ENCODE measurements at regions not wholly inside any gene's neighbourhood (a gene's known extent, or its start where the extent isn't known, plus 50 kb on each side); places are given as distances from the start of the nearest gene placed in this dataset.

- dilution Hi-C loops (cut with MboI; ENCODE audit: extremely low pct_ligation_motif_present, low sequenced_read_pairs), result no loop called here
These were observed 148.3 kb downstream of the JRKL start for GRCh38 chr11:96538104-96538503.

GRCh38 chr11:96538622-96539021 is 148.8 kb downstream of the JRKL start:
- TF ChIP-seq EZH2 (IDR thresholded peaks at IDR 0.05; ENCODE audit: low read length) (no peak), CTCF (optimal IDR thresholded peaks at IDR 0.05 in 1 of 3, IDR thresholded peaks at IDR 0.05 in 1 of 3, conservative IDR thresholded peaks at IDR 0.05 in 1 of 3; ENCODE audit: extremely low read depth in 1 of 3, insufficient read depth in 2 of 3, low read length in 3 of 3) (no peak)
- dilution Hi-C loops (cut with MboI; ENCODE audit: extremely low pct_ligation_motif_present, low sequenced_read_pairs), result no loop called here
- Histone ChIP-seq H3K4me2 (ENCODE audit: control insufficient read depth, extremely low read depth, insufficient read depth, low read depth, low read length) (no peak overlapping the region), H3K79me2 (ENCODE audit: control insufficient read depth, insufficient read depth, low read length) (no peaks in the 10 kb centered on the region), H3K27ac (ENCODE audit: control insufficient read depth, insufficient read depth, low read length) (no peak overlapping the region), H3K36me3 (ENCODE audit: control insufficient read depth in 2 of 2, extremely low read depth in 1 of 2, insufficient read depth in 2 of 2, low read length in 2 of 2) (no peaks in the 10 kb centered on the region), H3K9me3 (ENCODE audit: control insufficient read depth, low read depth, low read length) (no peaks in the 10 kb centered on the region), H2AFZ (ENCODE audit: control insufficient read depth, low read length) (no peak overlapping the region), H3K27me3 (ENCODE audit: control insufficient read depth, extremely low read depth, insufficient read depth, low read length) (no peaks in the 10 kb centered on the region), H4K20me1 (ENCODE audit: control insufficient read depth, extremely low read depth, insufficient read depth, low read length) (no peaks in the 10 kb centered on the region), H3K9ac (ENCODE audit: control insufficient read depth, extremely low read depth, insufficient read depth, low read length) (no peak overlapping the region), H3K4me1 (ENCODE audit: control insufficient read depth, extremely low read depth, insufficient read depth, low read length) (no peaks in the 10 kb centered on the region), H3K9me1 (ENCODE audit: control insufficient read depth, extremely low read depth, insufficient read depth, low read length) (no peaks in the 10 kb centered on the region), H3K4me3 (ENCODE audit: control insufficient read depth in 2 of 3, extremely low read depth in 1 of 3, insufficient read depth in 2 of 3, low read depth in 1 of 3, low read length in 3 of 3) (no peak overlapping the region)
- FAIRE-seq, result no peak
- no peak for DNase-seq (ENCODE audit: low read depth, low spot score)

More at GRCh38 chr11:96538104-96538503, 148.3 kb downstream of the JRKL start:
- Histone ChIP-seq H3K9me1 (ENCODE audit: control insufficient read depth, extremely low read depth, insufficient read depth, low read length) (no peaks in the 10 kb centered on the region), H4K20me1 (ENCODE audit: control insufficient read depth, extremely low read depth, insufficient read depth, low read length) (no peaks in the 10 kb centered on the region), H3K4me1 (ENCODE audit: control insufficient read depth, extremely low read depth, insufficient read depth, low read length) (no peaks in the 10 kb centered on the region), H3K27me3 (ENCODE audit: control insufficient read depth, extremely low read depth, insufficient read depth, low read length) (no peaks in the 10 kb centered on the region), H3K4me2 (ENCODE audit: control insufficient read depth, extremely low read depth, insufficient read depth, low read depth, low read length) (no peak overlapping the region), H3K36me3 (ENCODE audit: control insufficient read depth in 2 of 2, extremely low read depth in 1 of 2, insufficient read depth in 2 of 2, low read length in 2 of 2) (no peaks in the 10 kb centered on the region), H3K9ac (ENCODE audit: control insufficient read depth, extremely low read depth, insufficient read depth, low read length) (no peak overlapping the region), H3K9me3 (ENCODE audit: control insufficient read depth, low read depth, low read length) (no peaks in the 10 kb centered on the region), H3K27ac (ENCODE audit: control insufficient read depth, insufficient read depth, low read length) (no peak overlapping the region), H3K4me3 (ENCODE audit: control insufficient read depth in 2 of 3, extremely low read depth in 1 of 3, insufficient read depth in 2 of 3, low read depth in 1 of 3, low read length in 3 of 3) (no peak overlapping the region), H2AFZ (ENCODE audit: control insufficient read depth, low read length) (no peak overlapping the region), H3K79me2 (ENCODE audit: control insufficient read depth, insufficient read depth, low read length) (no peaks in the 10 kb centered on the region)
- DNase-seq (ENCODE audit: low read depth, low spot score), result no peak
- TF ChIP-seq CTCF (optimal IDR thresholded peaks at IDR 0.05 in 1 of 3, IDR thresholded peaks at IDR 0.05 in 1 of 3, conservative IDR thresholded peaks at IDR 0.05 in 1 of 3; ENCODE audit: extremely low read depth in 1 of 3, insufficient read depth in 2 of 3, low read length in 3 of 3), result no peak
- TF ChIP-seq EZH2 (IDR thresholded peaks at IDR 0.05; ENCODE audit: low read length), result no peak
- FAIRE-seq, result no peak
